Left kidney (tissue), 1 donor: ENCODE measurements at regions not wholly inside any gene's neighbourhood (a gene's known extent, or its start where the extent isn't known, plus 50 kb on each side); places are given as distances from the start of the nearest gene placed in this dataset.

Experiments
- DNase-seq: peaks from one replicate; pipeline ENCODE4 v3.0.0-alpha.2; 2013

DNA sequence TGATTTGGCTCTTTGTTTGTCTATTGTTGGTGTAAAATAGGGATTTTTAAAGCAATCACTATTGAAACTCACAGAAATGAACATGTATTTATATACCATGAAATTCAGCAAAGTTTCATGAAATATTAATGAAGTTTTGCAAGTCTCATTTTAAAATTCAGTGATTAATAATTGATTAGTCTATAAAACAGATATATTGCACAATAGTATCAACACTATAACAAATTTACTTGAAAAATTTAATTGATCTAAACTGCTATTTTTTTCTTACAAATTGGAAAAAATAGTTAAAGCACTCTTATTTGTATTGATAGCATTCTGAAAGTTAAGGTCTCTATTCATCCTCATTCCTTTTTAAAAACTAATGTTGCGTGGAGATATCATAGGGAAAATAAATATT is 121.0 kb upstream of the PCDH9 start:
- DNase-seq = no peak

GRCh38 chr13:67343777-67344176 is 113.6 kb upstream of the PCDH9 start:
- DNase-seq = peak; percentile 19

- DNase-seq = no peak
These were observed 111.3 kb upstream of the PCDH9 start for GRCh38 chr13:67341406-67341805.

DNA sequence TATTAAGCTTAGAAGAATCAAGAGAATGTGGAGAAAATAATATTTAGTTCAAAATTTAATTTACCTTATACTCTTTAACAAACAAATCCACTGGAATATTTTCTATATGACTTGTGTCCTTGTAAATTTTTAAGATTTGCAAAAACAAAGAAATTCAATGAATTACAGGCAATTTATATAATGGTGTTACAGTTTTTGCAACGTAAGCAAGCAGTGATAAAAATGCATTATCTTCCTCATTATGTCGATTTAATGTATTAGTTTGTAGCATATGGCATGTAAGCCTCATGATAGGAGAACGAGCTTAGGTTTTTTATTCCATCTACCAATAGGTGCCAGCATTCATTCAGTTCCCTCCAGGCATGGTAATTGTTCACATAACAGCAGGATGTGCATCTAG is 100.0 kb upstream of the PCDH9 start:
- DNase-seq = no peak

DNA sequence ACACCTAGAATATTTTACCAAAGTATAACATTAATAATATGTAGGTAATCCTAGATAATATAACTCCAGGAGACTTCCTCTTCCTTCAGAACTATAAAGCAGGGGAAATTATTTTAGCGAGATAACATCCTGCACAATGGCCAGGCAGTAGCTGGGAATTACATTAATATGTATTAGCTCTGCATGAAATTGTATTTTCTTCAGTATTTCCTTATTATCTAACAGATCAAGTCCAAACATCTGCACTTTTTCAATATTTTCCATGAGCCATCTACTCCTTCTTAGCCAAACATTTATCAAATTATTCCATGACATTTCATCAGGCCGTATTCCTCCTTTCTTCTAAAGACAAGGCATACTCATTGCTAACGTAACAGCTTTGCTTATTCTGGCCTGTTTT is 98.8 kb upstream of the PCDH9 start:
- DNase-seq = no peak

GRCh38 chr13:67318860-67319259 is 88.7 kb upstream of the PCDH9 start:
- DNase-seq = no peak

DNA sequence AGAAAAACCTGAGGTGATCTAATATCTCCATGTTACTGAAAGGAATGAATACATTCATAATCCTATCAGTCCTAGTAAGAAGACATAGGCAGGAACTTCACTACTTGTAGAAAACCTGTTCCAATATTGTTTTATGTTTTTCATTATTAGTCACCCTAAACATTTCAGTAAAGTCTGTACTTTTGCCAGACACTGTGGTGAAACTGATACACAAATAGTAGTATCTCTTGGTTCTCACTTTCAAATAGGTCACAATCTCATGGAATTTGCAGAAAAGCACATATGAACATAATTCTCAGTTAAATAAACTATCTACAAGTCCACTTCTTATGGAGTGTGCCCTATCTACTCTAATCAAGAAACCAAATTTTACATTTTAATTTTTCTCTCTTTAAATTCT is 88.3 kb upstream of the PCDH9 start:
- DNase-seq = no peak

DNA sequence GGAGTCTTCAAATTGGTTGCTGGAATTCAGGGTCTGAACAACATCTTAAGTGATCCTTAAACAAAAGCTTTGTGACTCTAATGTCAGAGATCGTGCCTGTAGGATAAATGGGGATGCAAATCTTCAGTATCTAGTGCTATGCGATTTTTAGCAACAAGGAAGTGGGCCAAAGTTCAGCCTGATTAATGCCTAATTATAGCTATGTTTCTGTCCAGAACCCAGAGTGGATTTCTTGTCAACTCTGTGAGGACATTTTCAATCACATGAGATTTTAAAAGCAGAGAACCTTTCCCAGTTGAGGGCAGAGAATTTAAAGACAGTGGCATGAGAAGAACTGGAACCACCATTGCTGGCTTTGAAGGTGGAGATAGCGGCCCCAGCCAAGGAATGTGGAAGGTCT is 84.3 kb upstream of the PCDH9 start:
- no peak for DNase-seq

- DNase-seq = no peak
These were observed 78.1 kb upstream of the PCDH9 start for GRCh38 chr13:67308004-67308772.

DNA sequence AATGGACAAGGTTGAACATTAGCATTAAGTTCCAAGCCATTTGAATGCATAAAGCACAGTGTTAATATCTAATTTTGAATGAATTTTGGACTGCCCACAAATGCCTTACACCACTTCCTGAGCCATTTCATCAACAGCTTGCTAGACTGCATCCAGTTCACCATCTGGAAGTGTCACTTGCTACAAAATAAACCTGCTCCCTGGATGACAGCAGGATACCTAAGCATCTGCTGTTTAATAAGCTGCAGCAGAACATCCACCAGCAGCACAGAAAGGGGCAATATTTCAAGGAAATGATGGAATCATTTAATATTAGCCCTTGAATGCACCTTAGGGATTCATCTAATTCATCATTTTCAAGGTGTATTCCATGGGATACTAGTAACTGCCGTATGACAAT is 76.6 kb upstream of the PCDH9 start:
- no peak for DNase-seq

DNA sequence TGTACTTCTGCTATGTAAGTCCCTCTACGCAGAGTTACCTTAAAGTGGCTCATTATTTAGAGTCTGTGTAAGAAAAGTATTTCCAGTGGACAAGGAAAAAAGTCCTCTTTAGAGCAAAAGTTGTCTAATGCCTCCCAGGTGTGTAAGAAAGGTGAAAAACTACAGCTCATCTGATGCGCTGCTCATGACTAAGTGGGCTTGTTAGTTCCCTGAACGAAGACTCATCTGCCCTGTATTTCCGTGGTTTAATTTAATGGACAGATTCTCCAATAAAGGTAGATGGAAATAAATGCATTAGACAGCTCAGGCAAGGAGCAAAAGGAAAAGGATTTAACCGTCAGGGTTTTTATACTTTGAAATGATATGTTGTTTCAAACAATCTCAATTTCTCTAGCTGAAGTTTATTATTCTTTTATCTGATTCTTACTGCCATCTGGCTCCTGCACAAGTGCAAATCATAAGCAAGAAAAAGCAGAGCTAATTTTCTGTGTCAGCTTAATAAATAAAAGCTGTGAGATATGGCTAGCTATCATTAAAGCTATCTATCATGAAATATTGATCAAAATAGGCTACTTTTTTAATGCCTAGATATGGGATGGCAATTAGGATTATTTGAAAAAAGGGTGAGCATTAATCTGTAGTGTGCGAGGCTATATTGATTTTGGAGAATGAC is 73.7 kb upstream of the PCDH9 start:
- no peak for DNase-seq

GRCh38 chr13:67299751-67300150 is 69.6 kb upstream of the PCDH9 start:
- no peak for DNase-seq

DNA sequence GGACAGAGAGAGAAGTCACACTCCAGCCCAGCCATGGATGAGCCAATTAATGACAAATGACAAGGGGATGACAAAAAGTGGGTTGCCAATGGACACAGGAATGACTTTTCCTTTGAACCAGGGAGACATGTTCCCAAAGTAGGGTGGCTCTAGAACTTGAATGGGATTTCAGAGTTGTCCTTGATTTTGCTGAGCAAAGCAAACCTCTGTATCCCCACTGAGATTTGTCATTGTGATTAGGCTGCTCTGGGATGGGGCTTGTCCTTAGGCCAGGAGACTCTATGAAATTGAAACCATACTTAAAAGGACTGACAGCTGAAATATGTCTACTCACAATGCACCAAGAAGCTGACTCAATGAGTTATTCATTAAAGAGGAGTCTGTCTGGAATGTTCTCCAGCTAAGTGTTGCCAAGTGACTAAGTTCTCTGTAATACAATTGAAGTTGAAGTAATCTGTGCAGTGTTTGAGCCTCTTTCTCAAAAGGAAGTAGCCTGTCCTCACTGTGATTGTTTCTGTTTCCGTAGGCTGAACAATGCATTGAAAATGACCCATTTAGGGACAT is 69.0 kb upstream of the PCDH9 start:
- DNase-seq = no peak

- no peak for DNase-seq
These were observed 68.2 kb upstream of the PCDH9 start for GRCh38 chr13:67298297-67298696.

- DNase-seq = no peak
These were observed 66.4 kb upstream of the PCDH9 start for GRCh38 chr13:67296511-67296910.

- DNase-seq = no peak
These were observed 62.8 kb upstream of the PCDH9 start for GRCh38 chr13:67292886-67293285.

DNA sequence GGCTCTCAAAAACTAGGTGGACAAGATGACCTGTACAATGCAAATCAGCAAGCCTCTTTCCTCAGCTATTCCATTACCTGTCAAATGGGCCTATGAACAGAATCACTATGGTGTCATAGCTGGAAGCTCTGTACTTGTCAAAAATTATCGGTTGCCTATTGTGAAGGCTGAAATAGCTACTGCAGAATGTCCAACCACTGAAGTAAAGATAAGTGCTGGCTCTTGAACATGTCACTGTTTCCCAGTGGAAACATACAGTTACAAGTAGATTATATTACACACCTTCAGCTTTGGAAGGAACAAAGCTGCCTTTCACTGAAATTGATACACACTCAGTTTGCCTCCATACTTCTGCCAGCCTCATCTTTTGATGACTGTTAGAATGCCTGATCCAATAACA is 55.5 kb upstream of the PCDH9 start:
- DNase-seq = no peak

- DNase-seq = no peak
These were observed 53.5 kb upstream of the PCDH9 start for GRCh38 chr13:67283637-67284036.

GRCh38 chr13:67281466-67281865 is 51.3 kb upstream of the PCDH9 start:
- DNase-seq = no peak
